ENCODE measurements at regions not wholly inside any gene's neighbourhood (a gene's known extent, or its start where the extent isn't known, plus 50 kb on each side); places are given as distances from the start of the nearest gene placed in this dataset.

DNA sequence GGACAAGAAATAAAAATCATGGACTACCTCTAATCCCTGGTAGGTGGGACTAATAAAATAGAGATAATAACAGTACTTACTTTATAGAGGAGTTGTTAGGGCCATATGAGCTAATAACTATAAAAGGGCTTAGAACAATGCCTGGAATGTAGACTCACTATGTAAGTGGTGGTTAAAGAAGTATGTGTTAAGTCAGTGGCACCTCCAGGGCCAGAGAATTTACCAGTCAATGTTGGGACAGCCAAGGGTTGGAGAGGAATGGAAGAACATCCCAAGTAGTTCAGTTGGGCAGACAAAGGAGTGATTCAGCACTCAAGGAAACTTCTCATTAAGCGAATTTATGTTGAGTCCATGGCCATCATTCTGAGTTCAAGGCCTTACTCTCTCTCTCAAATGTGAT, 116.8 kb downstream of the OTOR start:
- DNase-seq = no peak
- no peaks in the 10 kb centered on the region for H3K27me3 ChIP-seq (ENCODE audit: insufficient read depth)

More for the DNA sequence above, 116.8 kb downstream of the OTOR start:
- H3F3A ChIP-seq (replicated peaks; ENCODE audit: insufficient read depth) = no peaks in the 10 kb centered on the region
- no peak for TF ChIP-seq ELF1 (IDR thresholded peaks at IDR 0.05)
- no peak for TF ChIP-seq EP300 (IDR thresholded peaks at IDR 0.05; ENCODE audit: borderline replicate concordance in 1 of 2, low read depth in 1 of 2, low read length in 1 of 2)
- no peak for TF ChIP-seq REST (IDR thresholded peaks at IDR 0.05; ENCODE audit: low read depth, low read length)
- TF ChIP-seq POLR2AphosphoS5 (IDR thresholded peaks at IDR 0.05; ENCODE audit: low read depth, low read length) = no peak
- TF ChIP-seq, protein P1, sequence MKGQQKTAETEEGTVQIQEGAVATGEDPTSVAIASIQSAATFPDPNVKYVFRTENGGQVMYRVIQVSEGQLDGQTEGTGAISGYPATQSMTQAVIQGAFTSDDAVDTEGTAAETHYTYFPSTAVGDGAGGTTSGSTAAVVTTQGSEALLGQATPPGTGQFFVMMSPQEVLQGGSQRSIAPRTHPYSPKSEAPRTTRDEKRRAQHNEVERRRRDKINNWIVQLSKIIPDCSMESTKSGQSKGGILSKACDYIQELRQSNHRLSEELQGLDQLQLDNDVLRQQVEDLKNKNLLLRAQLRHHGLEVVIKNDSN (IDR thresholded peaks at IDR 0.05; ENCODE audit: borderline replicate concordance, low read depth) = no peak
- TF ChIP-seq GABPA (IDR thresholded peaks at IDR 0.05; ENCODE audit: low read depth) = no peak
- TF ChIP-seq RCOR1 (IDR thresholded peaks at IDR 0.05; ENCODE audit: low read length) = no peak
- no peak for TF ChIP-seq NFIC (IDR thresholded peaks at IDR 0.05; ENCODE audit: borderline replicate concordance)
- no peak for TF ChIP-seq SMC3 (IDR thresholded peaks at IDR 0.05; ENCODE audit: low read depth, low read length)
- no peak for TF ChIP-seq CHD2 (IDR thresholded peaks at IDR 0.05; ENCODE audit: low read length, partially characterized antibody)
- no peak for TF ChIP-seq TEAD4 (IDR thresholded peaks at IDR 0.05; ENCODE audit: borderline replicate concordance, insufficient read depth)
- TF ChIP-seq, protein P2, sequence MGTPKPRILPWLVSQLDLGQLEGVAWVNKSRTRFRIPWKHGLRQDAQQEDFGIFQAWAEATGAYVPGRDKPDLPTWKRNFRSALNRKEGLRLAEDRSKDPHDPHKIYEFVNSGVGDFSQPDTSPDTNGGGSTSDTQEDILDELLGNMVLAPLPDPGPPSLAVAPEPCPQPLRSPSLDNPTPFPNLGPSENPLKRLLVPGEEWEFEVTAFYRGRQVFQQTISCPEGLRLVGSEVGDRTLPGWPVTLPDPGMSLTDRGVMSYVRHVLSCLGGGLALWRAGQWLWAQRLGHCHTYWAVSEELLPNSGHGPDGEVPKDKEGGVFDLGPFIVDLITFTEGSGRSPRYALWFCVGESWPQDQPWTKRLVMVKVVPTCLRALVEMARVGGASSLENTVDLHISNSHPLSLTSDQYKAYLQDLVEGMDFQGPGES (IDR thresholded peaks at IDR 0.05; ENCODE audit: low read depth, low read length) = no peak
- no peak for TF ChIP-seq RAD21 (IDR thresholded peaks at IDR 0.05; ENCODE audit: low read length)
- no peak for TF ChIP-seq SIN3A (IDR thresholded peaks at IDR 0.05; ENCODE audit: borderline replicate concordance, low read depth, low read length)
- no peak for TF ChIP-seq MAX (IDR thresholded peaks at IDR 0.05; ENCODE audit: low read depth)
- no peak for TF ChIP-seq TCF12 (IDR thresholded peaks at IDR 0.05)
- TF ChIP-seq FOSL2 (IDR thresholded peaks at IDR 0.05; ENCODE audit: borderline replicate concordance, low read depth) = no peak
- H3K4me1 ChIP-seq (ENCODE audit: control insufficient read depth in 1 of 2, insufficient read depth in 2 of 2, low read depth in 1 of 2, low read length in 1 of 2) = no peaks in the 10 kb centered on the region
- no peaks in the 10 kb centered on the region for H3K9me2 ChIP-seq
- ChIA-PET CTCF (no interaction called here), POLR2A (no interaction called here)
- H3K36me3 ChIP-seq (replicated peaks in 1 of 2; ENCODE audit: control insufficient read depth in 1 of 2, insufficient read depth in 2 of 2, low read length in 1 of 2) = no peaks in the 10 kb centered on the region
- H3K4me2 ChIP-seq = no peak overlapping the region
- 0% methylated on average over 1 of the region's 1 CpG for WGBS (ENCODE audit: low lambda C conversion rate)
- H3K4me3 ChIP-seq (ENCODE audit: low read depth in 2 of 2, low read length in 1 of 2) = no peak overlapping the region
- no peaks in the 10 kb centered on the region for H3K79me2 ChIP-seq (ENCODE audit: insufficient read depth)
- no peak overlapping the region for H3K27ac ChIP-seq (ENCODE audit: low read depth in 2 of 2, low read length in 1 of 2)
- no peaks in the 10 kb centered on the region for H4K20me1 ChIP-seq (ENCODE audit: insufficient read depth)
- H3K9ac ChIP-seq = no peak overlapping the region
- no peaks in the 10 kb centered on the region for H3K9me3 ChIP-seq
- no peak overlapping the region for H2AFZ ChIP-seq (ENCODE audit: low read depth)

Measured in SK-N-SH (cell line).